RWPE1 (cell line): ENCODE measurements at regions not wholly inside any gene's neighbourhood (a gene's known extent, or its start where the extent isn't known, plus 50 kb on each side); places are given as distances from the start of the nearest gene placed in this dataset.
A peak's percentile ranks its signal among the peaks of the same experiment; 100 is the strongest.

Source experiments
- CTCF ChIA-PET: fragments of 350-600 bp; sonication (Branson Sonifier 250); formaldehyde crosslinking; extraction: SDS; loops from one replicate; lab custom pipeline; 2021; lab: Yijun Ruan, JAX
- POLR2A ChIA-PET: fragments of 400-600 bp; formaldehyde crosslinking; extraction: SDS; loops from one replicate; lab custom pipeline; 2020; ENCODE audit warnings: antibody characterized with exemption; ENCODE audit not compliant: low non-redundant PET; lab: Yijun Ruan, JAX
- DNase-seq: peaks from one replicate; pipeline ENCODE4 v3.0.0; 2012; ENCODE audit warnings: low spot score
- H3K27ac ChIP-seq: fragments of 450-650 bp; 2 replicates; pipeline ENCODE4 v1.5.1; 2017
- CTCF ChIP-seq: fragments of 450-650 bp; conservative IDR thresholded peaks from 2 replicates; pipeline ENCODE4 v1.5.1; 2017; ENCODE audit warnings: low read depth, mild to moderate bottlenecking

- TF ChIP-seq CTCF: no peak
- CTCF ChIA-PET: no interaction called here
- POLR2A ChIA-PET: no interaction called here
- DNase-seq: no peak
- H3K27ac ChIP-seq: no peak overlapping the region
Measured at GRCh38 chr20:60126975-60127374, 168.8 kb downstream of the CDH26 start.

GRCh38 chr20:60131375-60131774 is 173.2 kb downstream of the CDH26 start:
- CTCF ChIA-PET: interaction anchor here (0.7 kb wide), 2 partner anchors 13 to 240 kb away, joined by 3 to 4 read pairs; no protein-coding TSS in a partner anchor
- POLR2A ChIA-PET: no interaction called here
- no peak for DNase-seq
- no peak for TF ChIP-seq CTCF
- no peak overlapping the region for H3K27ac ChIP-seq

GRCh38 chr20:60132162-60132826 is 174.1 kb downstream of the CDH26 start:
- ChIA-PET POLR2A (no interaction called here), CTCF (interaction anchor here (0.6 kb wide), 1 partner anchor 77 kb away, joined by 3 read pairs; no protein-coding TSS in a partner anchor)
- no peak overlapping the region for H3K27ac ChIP-seq
- peak; percentile 57 for DNase-seq
- no peak for TF ChIP-seq CTCF

- TF ChIP-seq CTCF: no peak
- CTCF ChIA-PET: no interaction called here
- no peak for DNase-seq
- POLR2A ChIA-PET: no interaction called here
- no peak overlapping the region for H3K27ac ChIP-seq
Measured at GRCh38 chr20:60132827-60133670, 174.8 kb downstream of the CDH26 start.

- TF ChIP-seq CTCF: no peak
- POLR2A ChIA-PET: no interaction called here
- H3K27ac ChIP-seq: no peak overlapping the region
- CTCF ChIA-PET: interaction anchor here (0.6 kb wide), 1 partner anchor 85 kb away, joined by 3 read pairs; no protein-coding TSS in a partner anchor
- no peak for DNase-seq
Measured at GRCh38 chr20:60135276-60135675, 177.1 kb downstream of the CDH26 start.

- POLR2A ChIA-PET: no interaction called here
- no peak for DNase-seq
- H3K27ac ChIP-seq: no peak overlapping the region
- TF ChIP-seq CTCF: no peak
- CTCF ChIA-PET: interaction anchor here (0.5 to 1.8 kb wide), 6 partner anchors 12 to 1098 kb away, joined by 3 to 7 read pairs (median 3); no protein-coding TSS in a partner anchor
Measured at GRCh38 chr20:60136645-60137401, 178.6 kb downstream of the CDH26 start.
